Activated CD8-positive, alpha-beta T cell treated with anti-CD3 and anti-CD28 coated beads for 36 hours (primary cell): ENCODE measurements at regions not wholly inside any gene's neighbourhood (a gene's known extent, or its start where the extent isn't known, plus 50 kb on each side); places are given as distances from the start of the nearest gene placed in this dataset.

Experiments used
- ATAC-seq: fragments of 200-7000 bp; cut with Tn5 transposase; one replicate; pipeline ENCODE4 v1.10.0; 2021; ENCODE audit warnings: mild to moderate bottlenecking, moderate library complexity
- CTCF ChIA-PET: fragments of 350-600 bp; sonication (Branson Sonifier 250); formaldehyde crosslinking; loops from one replicate; lab custom pipeline; 2021; ENCODE audit warnings: antibody characterized with exemption; lab: Charles Lee
- POLR2A ChIA-PET: fragments of 350-600 bp; sonication (Branson Sonifier 250); formaldehyde crosslinking; loops from one replicate; lab custom pipeline; 2021; ENCODE audit warnings: antibody characterized with exemption; lab: Charles Lee
- DNase-seq: peaks from one replicate; pipeline ENCODE4 v3.0.0-alpha.2; 2020
- H3K27ac Mint-ChIP-seq: one replicate; pipeline ENCODE4 v1.8.0; 2021; ENCODE audit warnings: mild to moderate bottlenecking, mixed read lengths
- H3K27me3 Mint-ChIP-seq: one replicate; pipeline ENCODE4 v1.8.0; 2021; ENCODE audit warnings: mixed read lengths
- H3K36me3 Mint-ChIP-seq: one replicate; pipeline ENCODE4 v1.8.0; 2021; ENCODE audit warnings: low read depth, mixed read lengths
- H3K4me1 Mint-ChIP-seq: one replicate; pipeline ENCODE4 v1.8.0; 2021; ENCODE audit warnings: low read depth, mixed read lengths
- H3K4me3 Mint-ChIP-seq: one replicate; pipeline ENCODE4 v1.8.0; 2021; ENCODE audit warnings: mild to moderate bottlenecking, moderate library complexity, mixed read lengths
- H3K9me3 Mint-ChIP-seq: one replicate; pipeline ENCODE4 v1.8.0; 2021; ENCODE audit warnings: mixed read lengths
- CTCF ChIP-seq: fragments of 200-600 bp; IDR thresholded peaks from one replicate; pipeline ENCODE4 v1.8.0; 2022; ENCODE audit warnings: antibody characterized with exemption, mild to moderate bottlenecking
- intact Hi-C: fragments of 100-400 bp; cut with micrococcal nuclease; formaldehyde crosslinking; loops from one replicate; pipeline ENCODE4 v1.10.0; 2022

GRCh38 chr14:86196471-86196870, 666.5 kb downstream of the FLRT2 start:
- Mint-ChIP-seq H3K4me3 (no peak overlapping the region), H3K9me3 (no peaks in the 10 kb centered on the region), H3K4me1 (no peaks in the 10 kb centered on the region), H3K36me3 (no peaks in the 10 kb centered on the region), H3K27ac (no peak overlapping the region), H3K27me3 (no peaks in the 10 kb centered on the region)
- ChIA-PET CTCF (no interaction called here), POLR2A (no interaction called here)
- intact Hi-C loops = no loop called here
- ATAC-seq (no peak), DNase-seq (no peak)
- no peak for TF ChIP-seq CTCF

- intact Hi-C loops = no loop called here
- no peaks in the 10 kb centered on the region for H3K9me3 Mint-ChIP-seq
- no peak overlapping the region for H3K27ac Mint-ChIP-seq
- no peaks in the 10 kb centered on the region for H3K4me1 Mint-ChIP-seq
- ChIA-PET POLR2A (no interaction called here), CTCF (no interaction called here)
- no peak for DNase-seq
- H3K27me3 Mint-ChIP-seq = no peaks in the 10 kb centered on the region
- H3K4me3 Mint-ChIP-seq = no peak overlapping the region
- TF ChIP-seq CTCF = no peak
- H3K36me3 Mint-ChIP-seq = no peaks in the 10 kb centered on the region
- ATAC-seq = no peak
These were observed 663.8 kb downstream of the FLRT2 start for GRCh38 chr14:86193756-86194155.

- CTCF ChIA-PET = no interaction called here
- ATAC-seq (no peak), DNase-seq (no peak)
- Mint-ChIP-seq H3K4me3 (no peak overlapping the region), H3K4me1 (no peaks in the 10 kb centered on the region), H3K36me3 (no peaks in the 10 kb centered on the region), H3K27ac (no peak overlapping the region), H3K9me3 (no peaks in the 10 kb centered on the region), H3K27me3 (no peaks in the 10 kb centered on the region)
- intact Hi-C loops = no loop called here
- POLR2A ChIA-PET = no interaction called here
- no peak for TF ChIP-seq CTCF
These were observed 650.0 kb downstream of the FLRT2 start for GRCh38 chr14:86179980-86180379.

GRCh38 chr14:86168371-86168770, 638.4 kb downstream of the FLRT2 start:
- no peak for TF ChIP-seq CTCF

GRCh38 chr14:86166541-86166940, 636.6 kb downstream of the FLRT2 start:
- DNase-seq (no peak), ATAC-seq (no peak)
- Mint-ChIP-seq H3K27me3 (no peaks in the 10 kb centered on the region), H3K4me1 (no peaks in the 10 kb centered on the region), H3K9me3 (peaks cover 5% of the 10 kb centered on the region), H3K4me3 (no peak overlapping the region), H3K36me3 (no peaks in the 10 kb centered on the region), H3K27ac (no peak overlapping the region)
- ChIA-PET CTCF (no interaction called here), POLR2A (no interaction called here)
- intact Hi-C loops = no loop called here
- no peak for TF ChIP-seq CTCF

More at GRCh38 chr14:86168371-86168770, 638.4 kb downstream of the FLRT2 start:
- intact Hi-C loops = no loop called here
- no peak overlapping the region for H3K27ac Mint-ChIP-seq
- H3K27me3 Mint-ChIP-seq = no peaks in the 10 kb centered on the region
- H3K4me3 Mint-ChIP-seq = no peak overlapping the region
- H3K36me3 Mint-ChIP-seq = no peaks in the 10 kb centered on the region
- POLR2A ChIA-PET = no interaction called here
- no peaks in the 10 kb centered on the region for H3K4me1 Mint-ChIP-seq
- peaks cover 5% of the 10 kb centered on the region for H3K9me3 Mint-ChIP-seq
- ATAC-seq (no peak), DNase-seq (no peak)
- CTCF ChIA-PET = no interaction called here
